ENCODE measurements at regions not wholly inside any gene's neighbourhood (a gene's known extent, or its start where the extent isn't known, plus 50 kb on each side); places are given as distances from the start of the nearest gene placed in this dataset.

- intact Hi-C loops (cut with DNase I) = no loop called here
- Histone ChIP-seq H3K27me3 (no peaks in the 10 kb centered on the region), H3K27ac (no peak overlapping the region), H3K4me3 (no peak overlapping the region), H3K9me3 (replicated peaks in 1 of 3) (no peaks in the 10 kb centered on the region), H3K4me1 (replicated peaks in 1 of 2) (no peaks in the 10 kb centered on the region), H3K36me3 (replicated peaks in 1 of 2) (no peaks in the 10 kb centered on the region)
- DNase-seq = no peak
- TF ChIP-seq CTCF (IDR thresholded peaks at IDR 0.05) = no peak
- no peak for TF ChIP-seq POLR2A (IDR thresholded peaks at IDR 0.05)
- 50 to 59% (median 55%) methylated on average over 3 of the region's 3 CpGs for WGBS, 4 donors
Measured at GRCh38 chr7:145411066-145411465, 575.2 kb upstream of the TPK1 start.

GRCh38 chr7:145398758-145399157 is 562.9 kb upstream of the TPK1 start:
- no peaks in the 10 kb centered on the region for H3K9me3 ChIP-seq (replicated peaks in 1 of 3)
- no peak overlapping the region for H3K4me3 ChIP-seq
- H3K36me3 ChIP-seq (replicated peaks in 1 of 2) = no peaks in the 10 kb centered on the region
- no peaks in the 10 kb centered on the region for H3K27me3 ChIP-seq
- no peak for TF ChIP-seq POLR2A (IDR thresholded peaks at IDR 0.05)
- TF ChIP-seq CTCF (IDR thresholded peaks at IDR 0.05) = no peak
- WGBS, 4 donors = 30 to 58% (median 45%) methylated on average over 1 of the region's 1 CpG
- H3K27ac ChIP-seq = no peak overlapping the region
- intact Hi-C loops (cut with DNase I) = no loop called here
- H3K4me1 ChIP-seq (replicated peaks in 1 of 2) = no peaks in the 10 kb centered on the region
- no peak for DNase-seq

- no peaks in the 10 kb centered on the region for H3K36me3 ChIP-seq (replicated peaks in 1 of 2)
- TF ChIP-seq CTCF (IDR thresholded peaks at IDR 0.05) = no peak
- TF ChIP-seq POLR2A (IDR thresholded peaks at IDR 0.05) = no peak
- intact Hi-C loops (cut with DNase I) = no loop called here
- no peak overlapping the region for H3K27ac ChIP-seq
- no peak for DNase-seq
- no peaks in the 10 kb centered on the region for H3K9me3 ChIP-seq (replicated peaks in 1 of 3)
- no peaks in the 10 kb centered on the region for H3K27me3 ChIP-seq
- 11 to 15% (median 12%) methylated on average over 2 of the region's 2 CpGs for WGBS, 4 donors
- H3K4me1 ChIP-seq (replicated peaks in 1 of 2) = no peaks in the 10 kb centered on the region
- no peak overlapping the region for H3K4me3 ChIP-seq
Measured at GRCh38 chr7:145394126-145394525, 558.3 kb upstream of the TPK1 start.

GRCh38 chr7:145382762-145383161 is 546.9 kb upstream of the TPK1 start:
- Histone ChIP-seq H3K4me3 (no peak overlapping the region), H3K27me3 (no peaks in the 10 kb centered on the region), H3K36me3 (replicated peaks in 1 of 2) (no peaks in the 10 kb centered on the region), H3K4me1 (replicated peaks in 1 of 2) (no peaks in the 10 kb centered on the region), H3K9me3 (replicated peaks in 1 of 3) (peaks cover 0 to 8% (median 0%) of the 10 kb centered on the region in 3 donors), H3K27ac (no peak overlapping the region)
- TF ChIP-seq POLR2A (IDR thresholded peaks at IDR 0.05) = no peak
- no peak for TF ChIP-seq CTCF (IDR thresholded peaks at IDR 0.05)
- no peak for DNase-seq
- intact Hi-C loops (cut with DNase I) = no loop called here
- 63 to 76% (median 74%) methylated on average over 1 of the region's 1 CpG for WGBS, 4 donors
